Hepatocyte (in vitro differentiated cells): ENCODE measurements at regions not wholly inside any gene's neighbourhood (a gene's known extent, or its start where the extent isn't known, plus 50 kb on each side); places are given as distances from the start of the nearest gene placed in this dataset.

ENCODE experiments used
- DNase-seq: peaks from one replicate; pipeline ENCODE4 v3.0.0-alpha.2; 2016; ENCODE audit warnings: low spot score
- H2AFZ ChIP-seq: fragments of 200-600 bp; sonication (generic); 2 replicates; pipeline ENCODE4 v1.6.0; 2016; ENCODE audit warnings: antibody characterized with exemption, mild to moderate bottlenecking
- H3K27ac ChIP-seq: fragments of 200-600 bp; sonication (generic); 2 replicates; pipeline ENCODE4 v1.5.1; 2016; ENCODE audit warnings: mild to moderate bottlenecking
- H3K27me3 ChIP-seq: fragments of 200-600 bp; sonication (generic); 2 replicates; pipeline ENCODE4 v1.6.1; 2016
- H3K36me3 ChIP-seq: fragments of 200-600 bp; sonication (generic); replicated peaks from 2 replicates; pipeline ENCODE4 v1.5.1; 2016; ENCODE audit warnings: low read depth; ENCODE audit not compliant: insufficient read depth
- H3K4me1 ChIP-seq: fragments of 200-600 bp; sonication (generic); 2 replicates; pipeline ENCODE4 v1.5.1; 2016; ENCODE audit warnings: mild to moderate bottlenecking, moderate library complexity; ENCODE audit not compliant: insufficient read depth
- H3K4me2 ChIP-seq: fragments of 200-600 bp; sonication (generic); 2 replicates; pipeline ENCODE4 v1.6.0; 2016
- H3K4me3 ChIP-seq: fragments of 200-600 bp; sonication (generic); 2 replicates; pipeline ENCODE4 v1.5.1; 2016; ENCODE audit warnings: mild to moderate bottlenecking
- H3K79me2 ChIP-seq: fragments of 200-600 bp; sonication (generic); 2 replicates; pipeline ENCODE4 v1.6.0; 2017; ENCODE audit warnings: mild to moderate bottlenecking
- H3K9me2 ChIP-seq: fragments of 200-600 bp; sonication (generic); replicated peaks from 2 replicates; pipeline ENCODE4 v1.6.0; 2017; ENCODE audit warnings: mild to moderate bottlenecking; ENCODE audit not compliant: insufficient read depth
- H3K9me3 ChIP-seq: fragments of 200-600 bp; sonication (generic); 2 replicates; pipeline ENCODE4 v1.5.1; 2016; ENCODE audit warnings: low read depth, mild to moderate bottlenecking
- H4K20me1 ChIP-seq: fragments of 200-600 bp; sonication (generic); 2 replicates; pipeline ENCODE4 v1.6.0; 2016; ENCODE audit warnings: mild to moderate bottlenecking; ENCODE audit not compliant: insufficient read depth, poor library complexity, severe bottlenecking
- EZH2 ChIP-seq: fragments of 200-600 bp; sonication (generic); IDR thresholded peaks from 2 replicates; pipeline ENCODE4 v1.6.1; 2016; ENCODE audit warnings: antibody characterized with exemption, mild to moderate bottlenecking, borderline replicate concordance
- EZH2phosphoT487 ChIP-seq: fragments of 200-600 bp; sonication (generic); IDR thresholded peaks from one replicate; pipeline ENCODE4 v1.6.1; 2018; ENCODE audit warnings: antibody characterized with exemption, mild to moderate bottlenecking, low read depth, moderate library complexity; ENCODE audit not compliant: unreplicated experiment, severe bottlenecking
- WGBS: methylation state at CpG from one replicate; pipeline ENCODE4 v1.1.6; 2016; ENCODE audit warnings: low lambda C conversion rate; ENCODE audit errors: missing lambda C conversion rate; 5-methylcytosine and 5-hydroxymethylcytosine counted together
- TF ChIP-seq, protein P1 (sequence below): fragments of 200-600 bp; sonication (generic); IDR thresholded peaks from 2 replicates; pipeline ENCODE4 v1.5.1; 2016; ENCODE audit warnings: antibody characterized with exemption, mild to moderate bottlenecking; ENCODE audit not compliant: poor library complexity

DNA sequence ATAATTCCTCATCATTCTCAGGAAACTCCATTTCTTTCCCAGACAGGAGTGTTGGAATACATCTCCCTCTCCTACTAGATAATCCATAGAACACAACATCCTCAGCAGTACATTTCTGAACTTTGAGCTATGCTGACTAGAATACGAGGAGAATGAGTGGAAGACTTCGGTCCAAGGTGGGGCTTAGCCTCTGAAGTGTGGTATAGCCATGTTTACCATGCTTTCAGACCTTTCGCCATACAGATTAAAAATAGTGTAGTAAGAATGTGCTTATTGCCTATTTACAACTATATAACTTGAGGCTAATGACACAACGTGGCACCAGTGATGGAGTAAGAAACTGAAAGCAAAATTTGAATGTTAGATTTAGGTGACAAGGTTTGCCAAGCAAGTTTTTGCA, 184.5 kb upstream of the KRR1 start:
- Histone ChIP-seq H3K9me3 (no peaks in the 10 kb centered on the region), H3K9me2 (no peaks in the 10 kb centered on the region), H4K20me1 (no peaks in the 10 kb centered on the region), H3K4me3 (no peak overlapping the region), H3K4me2 (no peak overlapping the region), H3K4me1 (no peaks in the 10 kb centered on the region), H3K36me3 (no peaks in the 10 kb centered on the region), H3K27me3 (no peaks in the 10 kb centered on the region), H3K79me2 (no peaks in the 10 kb centered on the region), H2AFZ (no peak overlapping the region), H3K27ac (no peak overlapping the region)
- WGBS = 84% methylated on average over 4 of the region's 4 CpGs
- no peak for DNase-seq
- TF ChIP-seq, protein P1, sequence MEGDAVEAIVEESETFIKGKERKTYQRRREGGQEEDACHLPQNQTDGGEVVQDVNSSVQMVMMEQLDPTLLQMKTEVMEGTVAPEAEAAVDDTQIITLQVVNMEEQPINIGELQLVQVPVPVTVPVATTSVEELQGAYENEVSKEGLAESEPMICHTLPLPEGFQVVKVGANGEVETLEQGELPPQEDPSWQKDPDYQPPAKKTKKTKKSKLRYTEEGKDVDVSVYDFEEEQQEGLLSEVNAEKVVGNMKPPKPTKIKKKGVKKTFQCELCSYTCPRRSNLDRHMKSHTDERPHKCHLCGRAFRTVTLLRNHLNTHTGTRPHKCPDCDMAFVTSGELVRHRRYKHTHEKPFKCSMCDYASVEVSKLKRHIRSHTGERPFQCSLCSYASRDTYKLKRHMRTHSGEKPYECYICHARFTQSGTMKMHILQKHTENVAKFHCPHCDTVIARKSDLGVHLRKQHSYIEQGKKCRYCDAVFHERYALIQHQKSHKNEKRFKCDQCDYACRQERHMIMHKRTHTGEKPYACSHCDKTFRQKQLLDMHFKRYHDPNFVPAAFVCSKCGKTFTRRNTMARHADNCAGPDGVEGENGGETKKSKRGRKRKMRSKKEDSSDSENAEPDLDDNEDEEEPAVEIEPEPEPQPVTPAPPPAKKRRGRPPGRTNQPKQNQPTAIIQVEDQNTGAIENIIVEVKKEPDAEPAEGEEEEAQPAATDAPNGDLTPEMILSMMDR = no peak
- no peak for TF ChIP-seq EZH2

DNA sequence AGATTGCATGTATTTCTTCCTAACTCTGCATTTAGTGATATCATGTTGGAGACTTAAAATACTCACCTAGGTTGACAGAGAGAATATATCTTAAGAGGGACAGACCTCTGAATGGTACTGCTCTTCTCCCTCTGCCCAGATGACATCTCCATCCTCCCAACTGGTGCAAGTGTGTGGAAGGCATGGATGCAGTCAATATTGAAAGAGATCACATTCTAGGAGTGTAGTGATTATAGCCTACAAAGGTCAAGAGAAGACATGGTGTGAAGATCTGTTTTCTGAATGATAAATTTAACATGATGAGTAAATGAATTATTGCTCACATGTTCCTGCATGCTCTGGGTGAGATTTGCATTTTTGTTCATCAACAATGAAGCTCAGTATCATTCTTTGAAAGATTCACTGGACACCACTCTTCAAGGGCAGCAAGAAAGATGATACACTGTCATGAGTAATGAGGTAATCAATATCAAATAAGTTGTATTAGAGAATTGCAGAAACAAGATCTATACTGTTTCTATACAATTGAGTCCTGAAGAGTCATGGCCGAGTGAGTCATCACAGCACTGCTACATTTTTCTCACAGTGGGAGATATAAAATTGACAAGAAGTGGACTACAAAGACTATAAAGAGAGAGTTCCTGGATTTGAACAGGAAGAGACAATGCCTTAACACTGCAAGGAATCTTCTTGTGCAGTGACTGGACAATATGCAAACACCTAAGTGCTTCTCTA, 183.3 kb upstream of the KRR1 start:
- DNase-seq = no peak
- Histone ChIP-seq H3K9me2 (no peaks in the 10 kb centered on the region), H3K4me2 (no peak overlapping the region), H3K27ac (no peak overlapping the region), H3K79me2 (no peaks in the 10 kb centered on the region), H3K9me3 (no peaks in the 10 kb centered on the region), H2AFZ (no peak overlapping the region), H3K36me3 (no peaks in the 10 kb centered on the region), H3K27me3 (no peaks in the 10 kb centered on the region), H4K20me1 (no peaks in the 10 kb centered on the region), H3K4me1 (no peaks in the 10 kb centered on the region), H3K4me3 (no peak overlapping the region)
- TF ChIP-seq EZH2 (no peak), EZH2phosphoT487 (no peak)
- TF ChIP-seq, protein P1 = no peak
- 79% methylated on average over 1 of the region's 1 CpG for WGBS

DNA sequence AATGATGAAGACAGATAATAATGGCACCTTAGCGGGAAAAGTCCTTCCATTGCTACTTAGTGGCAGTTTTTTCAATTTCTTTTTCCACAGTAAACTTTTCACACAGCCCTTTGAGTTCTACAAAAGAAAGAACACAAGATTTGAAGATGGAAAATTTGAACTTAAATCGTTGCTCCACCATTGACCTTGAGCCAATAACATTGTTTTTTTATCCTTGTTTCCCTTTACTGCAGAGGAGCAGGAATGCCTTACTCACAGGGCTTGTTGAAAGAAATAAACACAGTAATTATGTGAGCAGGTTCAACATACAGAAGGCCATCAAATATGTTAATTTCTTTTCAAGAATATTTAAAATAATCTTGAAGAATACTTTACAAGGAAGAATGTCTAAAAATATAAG, 181.5 kb upstream of the KRR1 start:
- Histone ChIP-seq H3K4me2 (no peak overlapping the region), H3K79me2 (no peaks in the 10 kb centered on the region), H3K9me3 (no peaks in the 10 kb centered on the region), H3K4me1 (no peaks in the 10 kb centered on the region), H3K4me3 (no peak overlapping the region), H3K27ac (no peak overlapping the region), H2AFZ (no peak overlapping the region), H3K27me3 (no peaks in the 10 kb centered on the region), H3K9me2 (no peaks in the 10 kb centered on the region), H3K36me3 (no peaks in the 10 kb centered on the region), H4K20me1 (no peaks in the 10 kb centered on the region)
- WGBS = 67% methylated on average over 2 of the region's 2 CpGs
- DNase-seq = no peak
- TF ChIP-seq EZH2 (no peak), EZH2phosphoT487 (no peak)
- TF ChIP-seq, protein P1 = no peak
